Osteocyte (in vitro differentiated cells): ENCODE measurements at regions not wholly inside any gene's neighbourhood (a gene's known extent, or its start where the extent isn't known, plus 50 kb on each side); places are given as distances from the start of the nearest gene placed in this dataset.
"Not testable (repeated sequence)": the region's sequence is repeated elsewhere in the genome, so short reads cannot be mapped to it uniquely, and the experiment has no call there.

Experiments
- DNase-seq: peaks from one replicate; pipeline ENCODE4 v3.0.0; 2021; ENCODE audit warnings: mixed read lengths; ENCODE audit not compliant: unreplicated experiment; ENCODE audit errors: extremely low spot score
- H3K27ac Mint-ChIP-seq: one replicate; pipeline ENCODE4 v1.8.0; 2021; ENCODE audit warnings: mild to moderate bottlenecking, mixed read lengths; ENCODE audit not compliant: unreplicated experiment
- H3K27me3 Mint-ChIP-seq: one replicate; pipeline ENCODE4 v1.8.0; 2021; ENCODE audit warnings: mixed read lengths; ENCODE audit not compliant: unreplicated experiment
- H3K36me3 Mint-ChIP-seq: one replicate; pipeline ENCODE4 v1.8.0; 2021; ENCODE audit warnings: mixed read lengths; ENCODE audit not compliant: unreplicated experiment
- H3K4me1 Mint-ChIP-seq: one replicate; pipeline ENCODE4 v1.8.0; 2021; ENCODE audit warnings: mixed read lengths; ENCODE audit not compliant: unreplicated experiment
- H3K4me3 Mint-ChIP-seq: one replicate; pipeline ENCODE4 v1.8.0; 2021; ENCODE audit warnings: mild to moderate bottlenecking, moderate library complexity, mixed read lengths; ENCODE audit not compliant: unreplicated experiment
- H3K9me3 Mint-ChIP-seq: one replicate; pipeline ENCODE4 v1.8.0; 2021; ENCODE audit warnings: mixed read lengths; ENCODE audit not compliant: unreplicated experiment
- CTCF ChIP-seq: fragments of 200-600 bp; sonication (generic); IDR thresholded peaks from 2 replicates; pipeline ENCODE4 v1.5.0; 2021; ENCODE audit warnings: antibody characterized with exemption, mild to moderate bottlenecking, moderate library complexity

DNA sequence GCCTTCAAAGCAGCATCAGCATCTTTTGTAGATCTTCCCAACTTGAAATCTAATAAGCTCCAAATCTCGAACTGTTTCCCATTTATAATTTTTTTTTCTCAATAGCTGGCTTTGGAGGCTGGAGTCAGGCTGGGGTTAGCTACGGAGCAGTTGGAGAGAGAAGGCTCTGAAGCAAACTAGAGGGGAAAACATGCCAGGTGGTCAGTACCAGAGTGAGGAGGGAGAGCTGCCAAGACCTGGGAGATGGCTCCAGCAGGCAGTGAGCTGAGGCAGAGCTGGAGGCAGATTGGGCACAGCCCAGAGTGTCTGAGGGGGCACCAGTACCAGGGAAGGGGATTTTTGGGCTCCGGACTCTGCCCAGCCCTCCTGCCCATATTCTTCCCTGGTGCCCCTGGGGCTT is 311.2 kb downstream of the RPLP1 start:
- Mint-ChIP-seq H3K27me3 (peaks cover 22% of the 10 kb centered on the region), H3K27ac (no peak overlapping the region), H3K4me3 (no peak overlapping the region), H3K4me1 (peaks cover 19% of the 10 kb centered on the region), H3K36me3 (no peaks in the 10 kb centered on the region), H3K9me3 (peaks cover 7% of the 10 kb centered on the region)
- DNase-seq: no peak
- no peak for TF ChIP-seq CTCF

GRCh38 chr15:69766156-69766555 is 313.5 kb downstream of the RPLP1 start:
- Mint-ChIP-seq H3K9me3 (peaks cover 7% of the 10 kb centered on the region), H3K4me3 (no peak overlapping the region), H3K36me3 (no peaks in the 10 kb centered on the region), H3K27ac (no peak overlapping the region), H3K4me1 (peaks cover 4% of the 10 kb centered on the region), H3K27me3 (peaks cover 38% of the 10 kb centered on the region)
- TF ChIP-seq CTCF: no peak
- no peak for DNase-seq

DNA sequence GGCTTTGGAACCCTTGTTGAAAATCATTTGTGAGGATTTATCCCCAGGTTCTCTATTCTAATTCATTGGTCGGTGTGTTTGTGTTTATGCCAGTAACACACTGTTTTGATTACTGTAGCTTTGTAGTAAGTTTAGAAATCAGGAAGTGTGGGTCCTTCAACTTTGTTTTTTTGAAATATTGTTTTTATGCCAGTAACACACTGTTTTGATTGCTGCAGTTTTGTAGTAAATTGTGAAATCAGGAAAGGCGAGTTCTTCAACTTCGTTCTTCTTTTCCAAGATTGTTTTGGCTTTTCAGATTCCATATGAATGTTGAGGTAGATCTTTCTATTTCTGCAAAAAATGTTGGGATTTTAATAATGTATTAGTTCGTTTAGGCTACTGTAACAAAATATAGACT is 314.6 kb downstream of the RPLP1 start:
- peaks cover 46% of the 10 kb centered on the region for H3K27me3 Mint-ChIP-seq
- TF ChIP-seq CTCF: no peak
- no peaks in the 10 kb centered on the region for H3K4me1 Mint-ChIP-seq
- H3K27ac Mint-ChIP-seq: no peak overlapping the region
- DNase-seq: no peak
- no peak overlapping the region for H3K4me3 Mint-ChIP-seq
- no peaks in the 10 kb centered on the region for H3K36me3 Mint-ChIP-seq
- peaks cover 15% of the 10 kb centered on the region for H3K9me3 Mint-ChIP-seq

DNA sequence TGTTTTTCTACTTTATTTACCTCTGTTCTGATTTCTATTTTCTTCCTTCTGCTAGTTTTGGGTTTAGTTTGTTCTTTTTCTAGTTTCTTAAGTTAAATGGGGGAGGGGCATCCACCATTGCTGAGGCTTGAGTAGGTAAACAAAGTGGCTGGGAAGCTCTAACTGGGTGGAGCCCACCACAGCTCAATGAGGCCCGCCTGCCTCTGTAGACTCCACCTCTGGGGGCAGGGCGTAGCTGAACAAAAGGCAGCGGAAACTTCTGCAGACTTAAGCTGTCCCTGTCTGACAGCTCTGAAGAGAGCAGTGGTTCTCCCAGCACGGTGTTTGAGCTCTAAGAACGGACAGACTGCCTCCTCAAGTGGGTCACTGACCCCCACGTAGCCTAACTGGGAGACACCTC is 316.7 kb downstream of the RPLP1 start:
- H3K4me3 Mint-ChIP-seq, DNase-seq, H3K27ac Mint-ChIP-seq, H3K36me3 Mint-ChIP-seq, H3K4me1 Mint-ChIP-seq: not testable (repeated sequence)
- H3K27me3 Mint-ChIP-seq: peaks cover 56% of the 10 kb centered on the region
- peaks cover 15% of the 10 kb centered on the region for H3K9me3 Mint-ChIP-seq

- peaks cover 14% of the 10 kb centered on the region for H3K9me3 Mint-ChIP-seq
- peaks cover 68% of the 10 kb centered on the region for H3K27me3 Mint-ChIP-seq
- not testable (repeated sequence) for DNase-seq, H3K4me3 Mint-ChIP-seq, H3K27ac Mint-ChIP-seq, H3K36me3 Mint-ChIP-seq, H3K4me1 Mint-ChIP-seq
These were observed 321.6 kb downstream of the RPLP1 start for GRCh38 chr15:69774258-69774657.

DNA sequence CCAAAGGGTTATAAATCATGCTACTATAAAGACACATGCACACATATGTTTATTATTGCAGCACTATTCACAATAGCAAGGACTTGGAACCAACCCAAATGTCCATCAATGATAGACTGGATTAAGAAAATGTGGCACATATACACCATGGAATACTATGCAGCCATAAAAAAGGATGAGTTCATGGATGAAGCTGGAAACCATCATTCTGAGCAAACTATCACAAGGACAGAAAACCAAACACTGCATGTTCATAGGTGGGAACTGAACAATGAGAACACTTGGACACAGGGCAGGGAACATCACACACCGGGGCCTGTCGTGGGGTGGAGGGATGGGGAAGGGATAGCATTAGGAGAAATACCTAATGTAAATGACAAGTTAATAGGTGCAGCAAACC is 322.1 kb downstream of the RPLP1 start:
- H3K4me3 Mint-ChIP-seq, DNase-seq, H3K27ac Mint-ChIP-seq, H3K4me1 Mint-ChIP-seq, H3K36me3 Mint-ChIP-seq: not testable (repeated sequence)
- Mint-ChIP-seq H3K9me3 (peaks cover 14% of the 10 kb centered on the region), H3K27me3 (peaks cover 65% of the 10 kb centered on the region)

GRCh38 chr15:69777356-69777755 is 320.4 kb downstream of the TLE3 start:
- Mint-ChIP-seq H3K4me1 (peaks cover 7% of the 10 kb centered on the region), H3K27ac (no peak overlapping the region), H3K9me3 (peaks cover 7% of the 10 kb centered on the region), H3K4me3 (no peak overlapping the region), H3K27me3 (peaks cover 53% of the 10 kb centered on the region), H3K36me3 (no peaks in the 10 kb centered on the region)
- DNase-seq: no peak
- TF ChIP-seq CTCF: no peak
